ENCODE measurements at regions not wholly inside any gene's neighbourhood (a gene's known extent, or its start where the extent isn't known, plus 50 kb on each side); places are given as distances from the start of the nearest gene placed in this dataset.

GRCh38 chr2:138831691-138832090, 51.5 kb upstream of the NXPH2 start:
- Histone ChIP-seq H3K27me3 (no peaks in the 10 kb centered on the region), H3K9me3 (no peaks in the 10 kb centered on the region), H3K4me1 (no peaks in the 10 kb centered on the region), H3K4me3 (no peak overlapping the region), H3K27ac (no peak overlapping the region), H3K36me3 (ENCODE audit: low read depth, missing control alignments) (no peaks in the 10 kb centered on the region)
- intact Hi-C loops (cut with DNase I; ENCODE audit: low total_unique reads): no loop called here
- DNase-seq: no peak
- WGBS, 2 donors: 84% methylated on average over 1 of the region's 1 CpG
- TF ChIP-seq POLR2A (IDR thresholded peaks at IDR 0.05): no peak
- TF ChIP-seq, protein P1, sequence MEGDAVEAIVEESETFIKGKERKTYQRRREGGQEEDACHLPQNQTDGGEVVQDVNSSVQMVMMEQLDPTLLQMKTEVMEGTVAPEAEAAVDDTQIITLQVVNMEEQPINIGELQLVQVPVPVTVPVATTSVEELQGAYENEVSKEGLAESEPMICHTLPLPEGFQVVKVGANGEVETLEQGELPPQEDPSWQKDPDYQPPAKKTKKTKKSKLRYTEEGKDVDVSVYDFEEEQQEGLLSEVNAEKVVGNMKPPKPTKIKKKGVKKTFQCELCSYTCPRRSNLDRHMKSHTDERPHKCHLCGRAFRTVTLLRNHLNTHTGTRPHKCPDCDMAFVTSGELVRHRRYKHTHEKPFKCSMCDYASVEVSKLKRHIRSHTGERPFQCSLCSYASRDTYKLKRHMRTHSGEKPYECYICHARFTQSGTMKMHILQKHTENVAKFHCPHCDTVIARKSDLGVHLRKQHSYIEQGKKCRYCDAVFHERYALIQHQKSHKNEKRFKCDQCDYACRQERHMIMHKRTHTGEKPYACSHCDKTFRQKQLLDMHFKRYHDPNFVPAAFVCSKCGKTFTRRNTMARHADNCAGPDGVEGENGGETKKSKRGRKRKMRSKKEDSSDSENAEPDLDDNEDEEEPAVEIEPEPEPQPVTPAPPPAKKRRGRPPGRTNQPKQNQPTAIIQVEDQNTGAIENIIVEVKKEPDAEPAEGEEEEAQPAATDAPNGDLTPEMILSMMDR (IDR thresholded peaks at IDR 0.05): no peak

GRCh38 chr2:138831154-138831553, 51.0 kb upstream of the NXPH2 start:
- DNase-seq: no peak
- intact Hi-C loops (cut with DNase I; ENCODE audit: low total_unique reads): no loop called here
- TF ChIP-seq, protein P1 (IDR thresholded peaks at IDR 0.05): no peak
- H3K27me3 ChIP-seq: no peaks in the 10 kb centered on the region
- no peaks in the 10 kb centered on the region for H3K9me3 ChIP-seq
- no peak overlapping the region for H3K4me3 ChIP-seq
- 83 to 90% methylated on average over 2 of the region's 2 CpGs for WGBS, 2 donors
- no peak overlapping the region for H3K27ac ChIP-seq
- H3K36me3 ChIP-seq (ENCODE audit: low read depth, missing control alignments): no peaks in the 10 kb centered on the region
- no peaks in the 10 kb centered on the region for H3K4me1 ChIP-seq

- WGBS, 2 donors: 68 to 78% methylated on average over 2 of the region's 2 CpGs
These were observed 50.4 kb upstream of the NXPH2 start for GRCh38 chr2:138830547-138830946.

More at GRCh38 chr2:138830547-138830946, 50.4 kb upstream of the NXPH2 start:
- H3K27ac ChIP-seq: no peak overlapping the region
- no peak for DNase-seq
- TF ChIP-seq POLR2A (IDR thresholded peaks at IDR 0.05): no peak
- TF ChIP-seq, protein P1 (IDR thresholded peaks at IDR 0.05): no peak
- intact Hi-C loops (cut with DNase I; ENCODE audit: low total_unique reads): no loop called here
- no peaks in the 10 kb centered on the region for H3K36me3 ChIP-seq (ENCODE audit: low read depth, missing control alignments)
- H3K4me3 ChIP-seq: no peak overlapping the region
- no peaks in the 10 kb centered on the region for H3K9me3 ChIP-seq
- H3K4me1 ChIP-seq: no peaks in the 10 kb centered on the region
- H3K27me3 ChIP-seq: no peaks in the 10 kb centered on the region

Small RNA genes lying in the stretch of these regions (small RNA-seq; reads per million reads assigned to genes)
- gene RF00139: 0 to 0.09 reads per million in 2 donors
- 0 reads per million in 2 donors for gene RN7SKP286

Data from testis (tissue), 2 donors.